ENCODE measurements at regions not wholly inside any gene's neighbourhood (a gene's known extent, or its start where the extent isn't known, plus 50 kb on each side); places are given as distances from the start of the nearest gene placed in this dataset.

DNA sequence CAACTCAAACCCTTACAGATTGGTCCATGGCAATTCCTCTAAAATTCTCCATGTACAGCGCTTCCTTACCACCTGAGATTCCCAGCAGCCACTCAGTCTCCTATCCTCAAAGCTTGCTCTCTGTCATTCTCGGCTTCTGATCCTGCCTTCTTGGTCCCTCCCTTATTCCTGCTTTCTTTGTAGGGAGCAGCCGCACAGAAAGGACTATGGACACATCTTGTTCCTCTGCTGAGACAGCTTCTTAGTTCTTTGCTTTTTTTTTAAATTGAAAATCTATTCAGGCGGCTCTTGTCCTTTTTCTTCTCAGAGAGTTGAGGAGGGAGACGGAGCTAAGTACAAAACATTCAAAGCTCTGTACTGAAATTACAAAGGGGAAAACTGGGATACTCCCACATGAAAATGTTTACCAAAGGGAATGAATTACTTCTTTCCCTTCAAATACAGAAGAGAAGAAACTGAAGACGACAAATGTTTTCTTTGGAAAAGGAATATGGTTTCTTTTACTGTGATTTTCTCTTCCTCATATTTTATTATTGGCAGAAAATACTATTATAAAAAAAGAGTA lies 285.1 kb downstream of the IL20RB start:
- TF ChIP-seq, protein P1, sequence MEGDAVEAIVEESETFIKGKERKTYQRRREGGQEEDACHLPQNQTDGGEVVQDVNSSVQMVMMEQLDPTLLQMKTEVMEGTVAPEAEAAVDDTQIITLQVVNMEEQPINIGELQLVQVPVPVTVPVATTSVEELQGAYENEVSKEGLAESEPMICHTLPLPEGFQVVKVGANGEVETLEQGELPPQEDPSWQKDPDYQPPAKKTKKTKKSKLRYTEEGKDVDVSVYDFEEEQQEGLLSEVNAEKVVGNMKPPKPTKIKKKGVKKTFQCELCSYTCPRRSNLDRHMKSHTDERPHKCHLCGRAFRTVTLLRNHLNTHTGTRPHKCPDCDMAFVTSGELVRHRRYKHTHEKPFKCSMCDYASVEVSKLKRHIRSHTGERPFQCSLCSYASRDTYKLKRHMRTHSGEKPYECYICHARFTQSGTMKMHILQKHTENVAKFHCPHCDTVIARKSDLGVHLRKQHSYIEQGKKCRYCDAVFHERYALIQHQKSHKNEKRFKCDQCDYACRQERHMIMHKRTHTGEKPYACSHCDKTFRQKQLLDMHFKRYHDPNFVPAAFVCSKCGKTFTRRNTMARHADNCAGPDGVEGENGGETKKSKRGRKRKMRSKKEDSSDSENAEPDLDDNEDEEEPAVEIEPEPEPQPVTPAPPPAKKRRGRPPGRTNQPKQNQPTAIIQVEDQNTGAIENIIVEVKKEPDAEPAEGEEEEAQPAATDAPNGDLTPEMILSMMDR (IDR thresholded peaks at IDR 0.05), result no peak
- Mint-ChIP-seq H3K27ac (ENCODE audit: unreplicated experiment) (no peak overlapping the region), H3K27me3 (ENCODE audit: unreplicated experiment) (no peaks in the 10 kb centered on the region), H3K4me1 (ENCODE audit: unreplicated experiment) (no peaks in the 10 kb centered on the region), H3K4me3 (ENCODE audit: unreplicated experiment) (no peak overlapping the region), H3K9me3 (ENCODE audit: unreplicated experiment) (peaks cover 4% of the 10 kb centered on the region), H3K36me3 (ENCODE audit: unreplicated experiment) (no peaks in the 10 kb centered on the region)
- no peak for DNase-seq (ENCODE audit: extremely low spot score, unreplicated experiment)

DNA sequence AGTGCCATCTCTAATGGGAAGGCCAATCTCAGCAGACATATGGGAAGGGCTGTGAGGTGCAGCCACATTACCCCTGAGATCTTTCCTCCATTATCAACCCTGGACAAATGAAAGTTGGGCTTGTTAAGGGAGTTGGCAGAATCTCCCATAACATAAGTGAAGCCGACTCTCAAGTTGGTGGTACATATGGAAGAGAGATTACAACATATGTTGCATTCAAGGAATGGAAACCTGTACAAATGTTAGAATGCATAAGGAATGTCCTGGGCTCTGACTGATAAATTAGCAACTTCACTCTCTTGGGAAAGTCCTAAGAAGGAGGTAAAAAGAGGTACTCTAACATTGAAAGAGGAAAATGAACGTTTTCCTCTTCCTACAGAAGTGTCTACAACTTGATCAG lies 288.7 kb downstream of the IL20RB start:
- Mint-ChIP-seq H3K27ac (ENCODE audit: unreplicated experiment) (no peak overlapping the region), H3K4me1 (ENCODE audit: unreplicated experiment) (no peaks in the 10 kb centered on the region), H3K4me3 (ENCODE audit: unreplicated experiment) (no peak overlapping the region), H3K27me3 (ENCODE audit: unreplicated experiment) (no peaks in the 10 kb centered on the region), H3K36me3 (ENCODE audit: unreplicated experiment) (no peaks in the 10 kb centered on the region), H3K9me3 (ENCODE audit: unreplicated experiment) (peaks cover 14% of the 10 kb centered on the region)
- no peak for DNase-seq (ENCODE audit: extremely low spot score, unreplicated experiment)
- TF ChIP-seq, protein P1 (IDR thresholded peaks at IDR 0.05), result no peak

DNA sequence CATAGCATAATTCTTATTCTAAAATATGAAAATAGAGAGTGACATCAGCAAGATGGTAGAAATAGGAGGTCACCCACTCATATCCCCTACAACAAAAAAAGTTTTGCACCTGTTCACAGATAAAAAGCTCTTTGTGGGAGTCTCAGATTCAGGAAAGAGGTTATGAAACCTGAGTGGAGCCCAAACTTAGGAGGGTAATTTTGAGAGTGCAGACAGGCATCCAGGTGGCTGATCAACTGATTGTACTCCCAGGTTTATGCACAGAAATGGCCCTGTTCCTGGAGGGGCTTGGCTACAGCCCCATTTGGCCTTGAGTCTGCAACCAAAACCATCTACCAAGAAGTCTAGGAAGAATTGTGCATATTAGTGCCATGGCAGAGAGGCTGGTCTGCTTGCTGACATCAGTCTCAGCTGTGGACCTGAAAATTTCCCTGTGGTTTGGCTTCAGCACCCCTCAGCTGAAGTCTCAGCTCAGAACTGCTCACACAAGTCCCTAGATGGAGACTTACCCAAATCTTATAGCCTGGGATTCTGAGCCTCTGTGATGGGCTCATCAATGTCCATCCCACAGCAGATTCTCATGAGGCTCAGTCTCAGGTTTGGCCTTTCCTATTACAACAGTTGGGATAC lies 291.6 kb downstream of the IL20RB start:
- Mint-ChIP-seq H3K9me3 (ENCODE audit: unreplicated experiment) (peaks cover 29% of the 10 kb centered on the region), H3K4me3 (ENCODE audit: unreplicated experiment) (no peak overlapping the region), H3K27me3 (ENCODE audit: unreplicated experiment) (no peaks in the 10 kb centered on the region), H3K27ac (ENCODE audit: unreplicated experiment) (no peak overlapping the region), H3K36me3 (ENCODE audit: unreplicated experiment) (no peaks in the 10 kb centered on the region), H3K4me1 (ENCODE audit: unreplicated experiment) (no peaks in the 10 kb centered on the region)
- TF ChIP-seq, protein P1 (IDR thresholded peaks at IDR 0.05), result no peak
- no peak for DNase-seq (ENCODE audit: extremely low spot score, unreplicated experiment)

DNA sequence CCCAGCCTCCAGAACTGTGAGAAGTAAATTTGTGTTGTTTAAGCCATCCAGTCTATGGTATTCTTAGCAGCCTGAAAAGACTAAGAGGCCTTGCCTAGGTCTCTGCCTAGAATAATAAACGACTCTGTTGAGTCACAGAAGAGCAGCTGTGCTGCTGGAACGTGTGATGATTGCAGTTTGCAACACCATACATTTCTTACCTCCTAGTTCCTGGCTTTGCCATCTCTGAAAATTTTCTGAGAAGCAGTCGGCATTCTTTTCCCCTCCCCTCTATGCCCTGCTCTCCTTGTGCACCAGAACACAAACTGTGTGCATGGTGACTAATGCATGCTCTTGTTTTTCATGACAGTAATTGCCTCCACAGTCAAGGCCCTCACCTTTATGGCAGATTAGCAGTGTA lies 301.3 kb downstream of the IL20RB start:
- Mint-ChIP-seq H3K27me3 (ENCODE audit: unreplicated experiment) (no peaks in the 10 kb centered on the region), H3K9me3 (ENCODE audit: unreplicated experiment) (peaks cover 3% of the 10 kb centered on the region), H3K4me1 (ENCODE audit: unreplicated experiment) (no peaks in the 10 kb centered on the region), H3K36me3 (ENCODE audit: unreplicated experiment) (no peaks in the 10 kb centered on the region), H3K27ac (ENCODE audit: unreplicated experiment) (no peak overlapping the region), H3K4me3 (ENCODE audit: unreplicated experiment) (no peak overlapping the region)
- TF ChIP-seq, protein P1 (IDR thresholded peaks at IDR 0.05), result no peak
- no peak for DNase-seq (ENCODE audit: extremely low spot score, unreplicated experiment)

DNA sequence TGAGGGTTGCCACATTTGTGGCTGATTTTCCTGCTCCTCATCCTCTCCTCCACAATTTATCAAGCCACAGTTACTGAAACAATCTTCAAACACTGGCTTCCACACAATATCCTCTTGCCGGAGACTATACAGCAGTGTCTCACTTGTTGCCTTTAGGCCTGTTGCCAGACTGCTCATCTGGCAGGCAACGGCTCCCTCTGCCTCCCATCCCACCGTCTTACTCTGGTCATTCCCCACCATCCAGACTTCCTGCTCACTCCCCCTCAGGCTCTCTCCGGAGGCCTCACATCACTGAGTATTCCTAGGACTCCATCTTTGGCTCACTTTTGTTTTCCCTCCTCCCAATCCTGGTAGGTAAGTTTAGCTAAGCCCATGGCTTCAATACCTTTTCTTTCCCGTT lies 301.9 kb downstream of the IL20RB start:
- H3K36me3 Mint-ChIP-seq (ENCODE audit: unreplicated experiment), result no peaks in the 10 kb centered on the region
- TF ChIP-seq, protein P1 (IDR thresholded peaks at IDR 0.05), result no peak

More for the DNA sequence above, 301.9 kb downstream of the IL20RB start:
- no peak overlapping the region for H3K27ac Mint-ChIP-seq (ENCODE audit: unreplicated experiment)
- H3K9me3 Mint-ChIP-seq (ENCODE audit: unreplicated experiment), result no peaks in the 10 kb centered on the region
- no peak overlapping the region for H3K4me3 Mint-ChIP-seq (ENCODE audit: unreplicated experiment)
- no peaks in the 10 kb centered on the region for H3K27me3 Mint-ChIP-seq (ENCODE audit: unreplicated experiment)
- DNase-seq (ENCODE audit: extremely low spot score, unreplicated experiment), result no peak
- H3K4me1 Mint-ChIP-seq (ENCODE audit: unreplicated experiment), result no peaks in the 10 kb centered on the region
